GM18868 (cell line): ENCODE measurements at regions not wholly inside any gene's neighbourhood (a gene's known extent, or its start where the extent isn't known, plus 50 kb on each side); places are given as distances from the start of the nearest gene placed in this dataset.

Experiments used
- ATAC-seq: cut with Tn5 transposase; IDR thresholded peaks from one replicate; pipeline ENCODE4 v1.9.1; 2021; ENCODE audit warnings: mild to moderate bottlenecking, moderate library complexity; ENCODE audit not compliant: unreplicated experiment

DNA sequence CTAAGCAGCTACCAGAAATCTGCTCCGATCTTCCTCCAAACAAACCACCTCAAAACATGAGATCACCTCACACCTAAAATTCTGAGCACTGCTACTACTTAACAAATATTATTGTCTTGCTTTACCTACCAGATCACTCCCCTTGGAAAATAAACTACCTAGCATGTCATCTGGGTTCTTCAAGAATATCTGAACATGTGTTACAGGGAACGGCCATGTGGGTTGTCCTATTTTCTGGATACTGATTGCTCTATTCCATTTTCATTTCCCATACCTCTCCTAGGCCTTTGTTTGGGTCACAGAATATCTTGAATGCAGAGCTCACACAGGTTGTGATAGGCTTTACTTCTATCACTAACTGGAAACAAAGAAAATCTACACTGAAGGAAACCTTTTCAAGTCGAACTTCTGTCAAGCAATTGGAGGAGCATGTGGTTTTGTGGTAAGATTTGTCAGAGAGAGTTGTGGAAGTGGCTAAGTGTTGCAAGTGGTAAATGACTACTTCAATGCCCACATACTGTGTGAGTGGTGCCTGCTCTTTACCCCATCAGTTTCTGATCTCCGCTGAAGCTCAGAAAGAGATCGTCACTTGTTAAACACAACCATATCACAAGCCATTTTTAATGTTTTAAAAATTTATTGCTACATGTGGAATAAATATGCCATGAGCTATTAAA lies 739.1 kb upstream of the ZEB2 start:
- no peak for ATAC-seq

- no peak for ATAC-seq
These were observed 738.0 kb upstream of the ZEB2 start for GRCh38 chr2:145257931-145258330.

DNA sequence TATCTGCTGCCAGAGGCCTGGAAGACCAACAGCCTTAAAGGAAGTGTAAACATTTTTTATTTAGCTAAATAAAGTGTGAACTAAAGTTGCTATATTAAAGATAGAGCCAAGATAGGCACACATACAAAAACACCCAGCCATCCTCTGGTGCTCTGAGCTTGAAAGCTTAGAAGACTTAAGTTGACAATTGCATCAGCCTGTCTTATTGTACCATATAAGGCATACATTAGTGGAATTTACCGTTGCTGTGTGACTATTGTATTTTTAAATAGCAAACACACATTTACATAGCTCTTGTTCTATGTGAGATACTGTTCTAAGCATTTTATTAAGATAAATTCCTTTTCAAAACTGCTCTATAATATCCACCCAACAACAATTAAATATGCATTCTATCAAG lies 736.6 kb upstream of the ZEB2 start:
- ATAC-seq: no peak

DNA sequence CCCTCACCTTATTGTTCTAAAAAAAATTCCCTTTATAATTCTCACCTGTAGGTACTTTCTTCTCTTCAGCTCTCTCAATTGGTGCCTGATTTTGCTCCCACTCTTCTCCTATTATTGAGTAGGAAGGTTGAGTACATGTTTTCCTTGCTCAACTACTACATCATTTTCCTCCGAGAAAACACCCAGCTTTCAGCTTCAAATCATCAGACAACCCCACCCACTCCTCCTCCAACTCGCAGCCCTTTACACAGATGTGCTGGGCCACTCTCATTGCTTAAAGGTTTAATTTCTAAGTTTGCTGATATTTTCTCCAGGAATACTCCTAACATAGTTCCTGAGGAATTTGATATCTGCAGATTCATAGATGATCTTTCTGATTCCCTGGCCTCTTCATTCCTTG lies 734.4 kb upstream of the ZEB2 start:
- ATAC-seq: no peak

- no peak for ATAC-seq
These were observed 733.6 kb upstream of the ZEB2 start for GRCh38 chr2:145253492-145253891.

DNA sequence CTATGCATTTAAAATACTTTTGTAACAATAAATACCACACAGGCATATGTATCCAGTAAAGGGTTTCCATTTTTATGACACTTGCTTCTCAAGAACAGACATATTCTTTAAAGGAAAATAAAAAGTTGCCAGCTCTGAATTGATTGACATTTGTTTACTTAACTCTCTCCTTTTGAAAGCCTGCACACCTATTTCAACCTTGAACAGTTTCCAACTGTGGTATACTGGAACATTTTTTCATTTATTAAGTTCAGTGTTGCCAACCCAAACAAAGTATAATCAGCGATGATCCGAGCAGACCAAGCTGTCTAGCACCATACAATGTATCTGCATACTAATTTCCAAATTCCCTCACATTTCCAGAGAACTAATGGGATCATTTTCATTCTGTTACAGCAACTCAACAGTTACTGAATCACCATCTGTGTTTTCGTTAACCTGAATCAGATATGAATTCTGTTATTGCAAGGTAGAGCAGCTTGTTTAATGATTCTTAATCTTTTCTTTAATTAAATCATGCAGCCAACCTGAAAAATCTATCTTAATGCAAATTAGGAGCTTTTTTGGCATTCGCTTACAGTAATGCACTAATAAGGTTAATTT lies 725.5 kb upstream of the ZEB2 start:
- no peak for ATAC-seq

GRCh38 chr2:145235312-145235711 lies 715.4 kb upstream of the ZEB2 start:
- ATAC-seq: no peak

- ATAC-seq: no peak
These were observed 710.6 kb upstream of the ZEB2 start for GRCh38 chr2:145230546-145230945.

- no peak for ATAC-seq
These were observed 708.6 kb upstream of the ZEB2 start for GRCh38 chr2:145228506-145228905.

- ATAC-seq: no peak
These were observed 707.0 kb upstream of the ZEB2 start for GRCh38 chr2:145226901-145227300.

- no peak for ATAC-seq
These were observed 701.6 kb upstream of the ZEB2 start for GRCh38 chr2:145221516-145221915.

GRCh38 chr2:145221032-145221431 lies 701.1 kb upstream of the ZEB2 start:
- no peak for ATAC-seq

DNA sequence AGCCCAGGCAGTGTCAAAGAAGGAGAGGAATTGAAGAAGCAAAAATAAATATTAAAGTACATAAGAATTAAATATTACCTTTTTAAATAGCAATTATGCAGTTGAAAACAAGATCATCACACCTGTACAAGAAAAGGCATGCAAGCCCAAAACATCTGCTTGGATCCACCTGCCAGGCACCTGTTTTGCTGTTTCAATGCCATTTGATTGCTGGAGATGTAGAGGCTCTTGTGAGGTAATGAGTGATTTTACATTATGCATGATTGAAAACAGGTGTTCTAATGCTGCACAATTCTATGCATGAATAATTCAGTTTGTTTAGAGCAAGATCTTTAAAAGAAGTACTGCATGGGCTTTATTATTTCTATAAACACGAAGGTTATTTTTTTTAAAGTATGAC lies 700.6 kb upstream of the ZEB2 start:
- ATAC-seq: no peak

GRCh38 chr2:145207884-145208283 lies 688.0 kb upstream of the ZEB2 start:
- ATAC-seq: no peak

- no peak for ATAC-seq
These were observed 686.8 kb upstream of the ZEB2 start for GRCh38 chr2:145206496-145207281.

DNA sequence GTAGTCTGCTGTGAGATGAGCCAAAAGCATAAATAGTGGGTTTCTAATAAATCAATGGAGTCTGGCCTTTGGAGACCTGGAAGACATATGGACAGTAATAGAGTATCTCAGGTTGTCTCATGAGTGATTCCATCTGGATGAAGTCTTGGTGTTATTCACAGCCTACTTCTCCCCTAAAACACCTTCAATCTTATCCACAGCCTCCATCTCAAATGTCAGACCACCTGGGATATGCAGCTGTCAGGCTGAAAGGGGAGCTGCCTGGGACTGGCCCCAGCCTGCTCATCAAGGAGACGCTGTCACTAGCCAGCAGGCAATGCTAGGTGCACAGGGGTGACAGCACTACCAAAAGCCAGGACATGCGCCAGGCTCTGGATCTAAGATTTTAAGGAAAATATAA lies 684.0 kb upstream of the ZEB2 start:
- ATAC-seq: no peak

DNA sequence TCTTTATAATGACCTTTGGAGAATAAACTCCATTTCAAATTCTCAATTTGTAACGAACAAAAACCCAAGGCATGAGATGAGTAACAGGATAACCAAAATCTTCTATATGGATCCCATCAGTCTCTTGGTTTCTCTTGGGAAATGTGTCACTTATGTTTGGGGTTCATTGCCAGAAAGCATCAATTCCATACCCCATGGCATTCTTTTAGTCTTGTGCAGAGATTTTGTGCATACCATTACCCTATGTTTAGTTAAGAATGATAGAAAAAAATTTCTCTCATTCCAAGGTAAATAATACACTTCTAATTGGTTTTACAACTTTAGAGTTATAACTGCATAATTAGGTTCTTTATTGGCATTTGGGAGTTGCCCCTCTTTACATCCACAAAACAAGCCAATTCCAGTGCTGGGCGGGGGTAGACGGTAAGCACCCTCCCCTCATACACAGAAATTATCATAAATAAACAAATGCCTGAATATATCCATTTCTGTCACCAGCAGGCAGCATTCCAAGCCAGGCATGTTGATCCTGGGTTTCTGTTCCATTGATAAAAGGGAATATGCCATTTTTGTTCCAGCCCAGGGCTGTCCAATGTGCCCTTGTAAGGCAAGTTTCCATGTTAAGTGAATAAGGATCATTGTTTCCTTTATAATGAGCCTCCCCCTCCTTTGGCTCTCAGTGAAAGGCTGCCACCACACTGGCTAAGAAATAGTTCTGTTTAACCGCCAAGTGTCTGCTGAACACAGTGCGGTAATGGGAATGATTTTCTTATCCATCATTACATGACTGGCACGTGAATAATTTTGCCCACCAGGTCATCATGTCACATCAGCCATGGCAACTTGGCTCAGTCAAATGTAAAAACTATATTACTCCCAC lies 680.1 kb upstream of the ZEB2 start:
- ATAC-seq: no peak

DNA sequence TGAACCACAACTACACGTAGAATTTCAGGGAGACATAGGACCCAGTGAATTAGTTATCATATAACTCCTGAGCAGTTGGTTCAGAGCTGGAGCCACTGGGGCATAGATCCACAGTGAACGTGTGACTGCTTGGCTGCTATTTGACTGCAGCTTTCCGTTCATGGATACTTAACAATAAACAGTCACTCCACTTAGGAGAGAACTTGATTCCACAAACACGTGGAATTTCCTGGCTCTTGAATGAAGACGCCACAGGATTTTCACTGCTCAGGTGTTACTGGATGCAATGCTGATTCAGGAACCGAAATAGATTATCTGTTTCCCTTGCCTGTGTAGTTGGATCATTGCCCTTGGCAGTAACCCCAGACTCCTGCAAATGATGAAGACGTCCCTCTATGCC lies 679.1 kb upstream of the ZEB2 start:
- ATAC-seq: no peak

DNA sequence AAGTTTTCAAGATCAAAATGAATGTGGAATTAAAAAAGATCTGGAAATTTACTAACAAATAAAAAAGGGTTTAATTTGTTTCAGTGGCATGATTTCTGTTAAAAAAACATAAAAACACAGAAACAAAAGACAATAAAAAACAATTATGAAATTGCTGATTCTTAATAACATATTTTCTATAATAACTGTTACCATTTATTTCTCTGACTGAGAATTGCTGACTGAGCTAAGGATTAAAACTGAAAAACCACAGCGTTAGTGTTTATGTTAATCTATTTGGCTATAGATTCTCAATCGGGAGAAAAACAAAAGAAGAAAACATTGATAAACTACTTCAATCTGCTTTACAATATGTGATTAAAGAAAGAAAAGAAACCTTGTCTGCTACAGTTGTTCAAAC lies 678.6 kb upstream of the ZEB2 start:
- no peak for ATAC-seq

- no peak for ATAC-seq
These were observed 678.0 kb upstream of the ZEB2 start for GRCh38 chr2:145197944-145198343.

DNA sequence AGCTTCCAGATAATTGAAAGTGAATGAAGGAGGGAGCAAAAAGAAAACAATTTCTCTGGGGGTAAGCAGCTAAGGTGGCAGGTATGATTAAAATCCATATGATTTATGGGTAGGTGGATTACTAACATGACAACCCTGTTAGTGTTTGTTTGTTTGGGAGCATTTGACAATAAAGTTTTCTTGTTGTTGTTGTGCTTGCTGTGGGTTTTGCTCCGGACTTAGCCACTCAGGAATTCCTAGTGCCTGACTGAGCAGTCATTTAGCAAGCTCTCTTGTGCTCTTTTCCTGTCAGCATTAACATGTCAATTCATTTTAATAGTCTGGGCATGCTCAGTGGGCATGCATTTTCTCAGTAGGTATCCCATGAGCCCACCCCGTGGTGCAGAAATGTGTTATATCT lies 674.8 kb upstream of the ZEB2 start:
- ATAC-seq: no peak
